Dedifferentiated amniotic fluid mesenchymal stem cell (primary cell): ENCODE measurements at regions not wholly inside any gene's neighbourhood (a gene's known extent, or its start where the extent isn't known, plus 50 kb on each side); places are given as distances from the start of the nearest gene placed in this dataset.

Experiments
- DNase-seq: peaks from one replicate; pipeline ENCODE4 v3.0.0-alpha.2; 2016; ENCODE audit errors: extremely low spot score

GRCh38 chr14:22415605-22415959 lies 173.4 kb downstream of the DAD1 start:
- no peak for DNase-seq

GRCh38 chr14:22414876-22415604 lies 174.0 kb downstream of the DAD1 start:
- no peak for DNase-seq

GRCh38 chr14:22412926-22413411 lies 176.1 kb downstream of the DAD1 start:
- no peak for DNase-seq

GRCh38 chr14:22411398-22412055 lies 177.5 kb downstream of the DAD1 start:
- no peak for DNase-seq

GRCh38 chr14:22410497-22410896 lies 178.5 kb downstream of the DAD1 start:
- no peak for DNase-seq

DNA sequence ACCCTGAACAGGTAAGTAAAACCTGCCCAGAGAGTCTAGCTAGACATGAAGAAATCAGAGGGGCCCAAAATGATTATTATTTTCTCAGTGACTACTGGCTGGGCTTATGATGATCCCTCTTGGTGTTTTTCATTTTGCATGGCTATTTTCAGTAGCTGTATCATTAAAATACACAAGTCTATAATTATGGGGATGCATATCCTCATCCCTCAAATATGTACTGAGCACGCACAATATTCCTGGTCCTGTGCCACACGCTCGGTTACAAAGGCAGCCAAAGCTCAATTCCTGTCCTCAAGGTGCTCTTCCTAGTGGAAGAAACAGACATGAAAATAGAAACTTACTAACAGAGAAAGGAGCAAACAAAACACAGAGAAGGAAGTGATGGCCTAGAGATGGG lies 180.0 kb downstream of the DAD1 start:
- no peak for DNase-seq

DNA sequence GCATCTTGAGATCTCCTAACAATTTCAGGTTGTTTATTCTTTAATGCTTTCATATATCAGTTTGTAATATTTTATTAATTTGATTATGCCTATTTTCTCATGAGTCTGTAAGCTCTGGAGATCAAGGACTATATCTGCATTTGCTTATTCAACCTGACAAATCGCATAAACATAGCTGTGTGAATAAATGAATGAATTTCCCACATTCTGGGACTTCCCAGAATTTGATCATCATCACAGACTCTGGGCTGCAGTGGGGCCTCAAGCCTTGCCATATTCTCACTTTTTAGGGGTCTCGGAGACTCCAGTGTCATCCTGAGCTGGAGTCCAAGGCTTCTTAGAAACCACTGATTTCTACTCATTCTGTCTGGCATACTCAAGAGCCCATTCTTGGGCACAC lies 180.5 kb downstream of the DAD1 start:
- DNase-seq: no peak

GRCh38 chr14:22407033-22407432 lies 182.0 kb downstream of the DAD1 start:
- no peak for DNase-seq

- DNase-seq: no peak
Observed at GRCh38 chr14:22405201-22405600, 183.8 kb downstream of the DAD1 start.

DNA sequence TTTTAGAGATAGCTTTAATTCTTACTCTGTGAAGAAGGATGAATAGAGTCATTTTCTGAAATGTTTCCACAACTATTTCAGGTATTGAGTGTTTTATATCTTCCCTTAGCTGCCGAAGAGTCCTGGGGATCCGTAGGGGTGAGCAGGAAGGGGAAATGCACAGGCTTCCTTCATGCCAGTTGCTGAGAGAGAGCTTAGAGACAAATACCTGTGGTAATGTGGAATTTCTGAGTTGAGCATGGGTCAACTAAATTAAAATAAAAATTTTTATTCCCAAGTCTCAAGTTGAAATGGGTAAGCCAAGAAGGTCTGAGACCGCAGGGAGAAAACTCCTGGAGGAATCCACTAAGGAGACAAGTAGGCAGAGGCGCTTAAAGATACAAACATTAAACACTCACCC lies 185.7 kb downstream of the DAD1 start:
- DNase-seq: no peak

DNA sequence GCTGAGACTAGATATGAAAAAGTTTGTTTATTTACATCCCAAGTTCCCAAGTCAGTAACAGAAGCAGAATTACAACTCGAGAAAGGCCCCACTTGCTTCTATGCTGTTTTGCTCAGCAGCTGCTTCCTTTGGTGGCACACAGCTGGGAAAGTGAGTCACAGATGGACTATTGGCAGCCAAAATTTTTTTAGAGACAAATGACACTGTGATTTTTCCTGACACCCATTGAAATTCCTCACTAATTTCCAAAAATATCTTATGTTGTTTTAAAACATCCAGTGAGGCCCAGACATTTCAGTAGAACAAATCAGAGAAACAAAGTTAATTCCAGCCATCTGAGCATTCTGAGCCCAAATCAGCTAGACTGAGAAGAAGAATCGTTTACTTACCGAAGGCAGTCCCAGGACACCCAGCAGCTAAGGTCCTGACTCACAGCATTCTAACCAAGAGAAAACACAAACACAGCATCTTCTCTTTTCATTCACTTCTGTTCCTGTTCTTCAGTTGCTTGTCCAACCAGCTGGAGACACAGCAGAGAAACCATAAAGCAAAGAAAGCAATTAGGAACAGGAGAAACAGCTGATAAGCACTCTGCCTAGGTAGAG lies 188.3 kb downstream of the DAD1 start:
- DNase-seq: no peak

DNA sequence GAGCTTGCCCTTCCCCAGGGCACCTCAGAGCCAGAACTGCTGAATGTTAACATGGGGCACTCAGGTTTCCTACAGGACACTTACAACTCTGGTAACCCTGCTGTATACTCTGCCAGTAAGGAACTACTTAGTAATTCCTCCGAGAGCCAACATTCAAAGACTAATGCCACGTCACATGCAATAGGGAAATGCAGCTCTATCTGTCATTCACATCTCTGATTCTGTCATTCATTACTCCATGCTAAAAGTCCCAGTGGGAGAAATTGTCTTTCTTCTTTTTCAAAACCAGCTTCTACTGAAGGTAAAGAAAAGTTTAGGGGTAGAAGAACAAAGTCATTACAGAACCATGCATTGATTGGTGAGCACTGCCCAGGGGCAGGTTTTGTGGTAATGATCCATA lies 189.2 kb downstream of the DAD1 start:
- DNase-seq: no peak

GRCh38 chr14:22397221-22397737 lies 191.7 kb downstream of the DAD1 start:
- no peak for DNase-seq

DNA sequence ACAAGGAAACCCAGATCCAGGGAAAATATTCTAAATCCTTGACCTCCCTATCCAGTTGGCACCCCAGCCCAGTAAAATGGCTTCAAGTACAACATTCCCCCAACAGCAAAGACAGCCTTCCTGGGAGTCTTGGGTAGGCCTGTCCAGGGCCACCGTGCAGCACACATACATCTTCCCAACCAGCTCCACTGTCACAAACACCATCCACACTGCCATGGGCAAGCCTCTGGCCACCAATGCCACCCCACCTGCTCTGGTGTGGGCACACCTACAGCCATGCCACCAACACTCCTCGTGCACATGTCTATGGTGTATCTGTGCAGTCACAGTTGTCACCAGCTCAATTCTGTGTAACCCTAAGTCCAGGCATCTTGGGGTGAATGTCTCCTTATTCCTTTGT lies 193.2 kb downstream of the DAD1 start:
- DNase-seq: no peak

DNA sequence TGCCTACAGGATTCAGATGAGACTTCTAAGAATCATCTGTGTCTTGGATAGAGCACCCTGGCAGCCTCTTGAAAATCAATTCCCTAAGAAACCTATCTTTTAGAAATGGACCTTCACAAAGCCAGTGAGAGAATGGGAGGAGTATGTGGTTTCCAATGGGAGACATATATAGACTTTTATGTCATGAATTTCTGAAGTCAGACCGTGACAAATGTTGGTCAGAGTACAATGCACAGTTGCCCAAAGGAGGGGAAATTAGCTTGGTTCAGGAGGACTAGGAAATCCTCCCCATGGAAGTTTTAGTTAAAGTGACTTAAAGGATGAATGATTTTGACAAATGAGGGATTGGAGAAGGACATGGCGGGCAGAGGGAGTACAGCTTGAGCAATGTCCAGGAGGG lies 194.4 kb downstream of the DAD1 start:
- no peak for DNase-seq

DNA sequence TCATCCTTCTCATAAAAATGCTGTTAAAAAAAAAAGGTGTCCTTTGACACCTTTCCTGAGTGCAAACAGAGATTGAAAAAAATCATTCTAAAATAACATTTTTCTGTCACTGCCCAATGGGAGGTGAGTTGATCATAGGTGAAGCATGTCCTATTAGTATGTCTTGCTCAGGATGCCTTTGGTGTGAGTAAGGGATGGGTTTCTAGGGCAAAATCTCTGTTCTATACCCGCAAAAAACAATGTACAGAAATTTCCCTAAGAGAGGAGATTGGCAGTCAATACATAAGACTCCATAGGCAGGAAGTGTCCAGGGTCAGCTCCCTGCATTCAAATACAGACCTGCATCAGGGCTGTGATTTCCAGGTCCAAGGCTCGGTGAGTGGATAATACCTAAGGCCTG lies 195.2 kb downstream of the DAD1 start:
- no peak for DNase-seq

DNA sequence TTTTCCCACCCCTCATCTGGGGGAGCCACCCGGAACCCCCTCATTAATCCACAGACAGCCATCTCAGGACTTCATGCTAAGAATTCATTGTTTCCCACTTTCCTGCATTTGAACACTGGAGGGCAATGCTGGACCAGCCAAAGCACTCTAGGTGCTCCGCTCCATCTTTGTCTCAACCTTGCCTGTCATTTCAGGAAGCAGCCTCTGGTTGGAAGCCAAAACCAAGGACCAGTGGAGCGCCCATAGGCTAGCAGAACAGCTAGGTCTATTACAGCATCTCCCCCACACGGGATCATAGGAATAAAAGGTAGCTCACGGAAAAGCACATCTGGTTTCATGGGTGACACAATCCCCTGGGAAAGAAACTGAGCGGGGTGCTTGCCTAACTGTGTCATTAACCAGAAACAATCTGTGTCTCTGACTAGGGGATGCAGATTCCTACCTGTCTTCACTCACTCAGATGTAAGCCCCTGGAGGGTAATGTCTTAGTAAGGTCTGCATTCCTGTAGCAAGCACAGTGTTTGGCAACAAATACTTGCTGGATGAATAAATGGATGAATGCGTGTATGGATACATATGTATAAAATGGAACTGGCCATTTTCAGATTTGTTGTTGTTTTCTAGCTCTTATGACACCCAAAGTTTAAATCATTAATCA lies 197.0 kb downstream of the DAD1 start:
- DNase-seq: peak; percentile 40

- DNase-seq: no peak
Observed at GRCh38 chr14:22390824-22391461, 198.1 kb downstream of the DAD1 start.

- DNase-seq: no peak
Observed at GRCh38 chr14:22390195-22390594, 198.8 kb downstream of the DAD1 start.

GRCh38 chr14:22388669-22389595 lies 200.1 kb downstream of the DAD1 start:
- no peak for DNase-seq

- DNase-seq: no peak
Observed at GRCh38 chr14:22387776-22388241, 201.2 kb downstream of the DAD1 start.
